BJ (cell line): ENCODE measurements at regions not wholly inside any gene's neighbourhood (a gene's known extent, or its start where the extent isn't known, plus 50 kb on each side); places are given as distances from the start of the nearest gene placed in this dataset.

Source experiments
- CTCF ChIA-PET: fragments of 350-600 bp; formaldehyde crosslinking; extraction: SDS; loops from one replicate; lab custom pipeline; 2021; ENCODE audit warnings: antibody characterized with exemption, inconsistent platforms; lab: Yijun Ruan, JAX
- POLR2A ChIA-PET: fragments of 300-600 bp; sonication (Branson Sonifier 250); formaldehyde crosslinking; extraction: SDS; loops from one replicate; lab custom pipeline; 2021; ENCODE audit warnings: antibody characterized with exemption; lab: Charles Lee
- DNase-seq: peaks from one replicate; pipeline ENCODE4 v3.0.0-alpha.2; 2011; ENCODE audit warnings: low read depth
- H3K27me3 ChIP-seq: 2 replicates; pipeline ENCODE4 v1.6.0; 2011; ENCODE audit warnings: low read length; ENCODE audit not compliant: control insufficient read depth, insufficient read depth
- H3K36me3 ChIP-seq: 2 replicates; pipeline ENCODE4 v1.5.1; 2011; ENCODE audit warnings: low read length; ENCODE audit not compliant: control insufficient read depth, insufficient read depth
- H3K4me3 ChIP-seq: 2 replicates; pipeline ENCODE4 v1.5.1; 2011; ENCODE audit warnings: low read depth, mild to moderate bottlenecking, control low read depth, low read length
- TF ChIP-seq, protein P1 (sequence below): IDR thresholded peaks from 2 replicates; pipeline ENCODE4 v1.5.1; 2011; ENCODE audit warnings: low read depth, mild to moderate bottlenecking, control low read depth, inconsistent platforms, low read length, moderate library complexity; ENCODE audit not compliant: insufficient read depth

GRCh38 chr5:97835112-97835511 lies 652.1 kb upstream of the RIOK2 start:
- Histone ChIP-seq H3K36me3 (no peaks in the 10 kb centered on the region), H3K27me3 (peaks cover 10% of the 10 kb centered on the region), H3K4me3 (no peak overlapping the region)
- TF ChIP-seq, protein P1, sequence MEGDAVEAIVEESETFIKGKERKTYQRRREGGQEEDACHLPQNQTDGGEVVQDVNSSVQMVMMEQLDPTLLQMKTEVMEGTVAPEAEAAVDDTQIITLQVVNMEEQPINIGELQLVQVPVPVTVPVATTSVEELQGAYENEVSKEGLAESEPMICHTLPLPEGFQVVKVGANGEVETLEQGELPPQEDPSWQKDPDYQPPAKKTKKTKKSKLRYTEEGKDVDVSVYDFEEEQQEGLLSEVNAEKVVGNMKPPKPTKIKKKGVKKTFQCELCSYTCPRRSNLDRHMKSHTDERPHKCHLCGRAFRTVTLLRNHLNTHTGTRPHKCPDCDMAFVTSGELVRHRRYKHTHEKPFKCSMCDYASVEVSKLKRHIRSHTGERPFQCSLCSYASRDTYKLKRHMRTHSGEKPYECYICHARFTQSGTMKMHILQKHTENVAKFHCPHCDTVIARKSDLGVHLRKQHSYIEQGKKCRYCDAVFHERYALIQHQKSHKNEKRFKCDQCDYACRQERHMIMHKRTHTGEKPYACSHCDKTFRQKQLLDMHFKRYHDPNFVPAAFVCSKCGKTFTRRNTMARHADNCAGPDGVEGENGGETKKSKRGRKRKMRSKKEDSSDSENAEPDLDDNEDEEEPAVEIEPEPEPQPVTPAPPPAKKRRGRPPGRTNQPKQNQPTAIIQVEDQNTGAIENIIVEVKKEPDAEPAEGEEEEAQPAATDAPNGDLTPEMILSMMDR, result no peak
- ChIA-PET CTCF (no interaction called here), POLR2A (no interaction called here)
- DNase-seq, result no peak

GRCh38 chr5:97836816-97837215 lies 653.8 kb upstream of the RIOK2 start:
- POLR2A ChIA-PET, result no interaction called here
- TF ChIP-seq, protein P1, result no peak
- Histone ChIP-seq H3K36me3 (no peaks in the 10 kb centered on the region), H3K27me3 (peaks cover 10% of the 10 kb centered on the region), H3K4me3 (no peak overlapping the region)
- CTCF ChIA-PET, result no interaction called here
- no peak for DNase-seq

DNA sequence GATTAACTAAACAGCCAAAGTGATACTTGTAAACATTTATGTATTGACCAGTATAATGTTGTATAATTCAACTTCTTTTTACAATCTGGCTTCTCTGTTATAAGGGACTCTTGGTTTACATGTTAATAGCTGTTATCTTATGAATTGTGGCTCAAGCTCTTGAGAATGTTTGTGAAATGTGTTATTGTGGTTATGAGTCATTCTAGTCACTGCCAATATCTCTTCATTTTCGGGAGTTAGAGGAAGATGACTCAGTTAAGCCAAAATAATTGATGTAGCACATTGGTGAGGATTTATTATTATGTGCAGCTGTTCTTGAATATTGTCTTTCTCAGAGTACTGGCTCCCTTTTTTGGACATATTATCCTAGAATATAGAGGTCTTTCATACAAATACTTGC lies 655.2 kb upstream of the RIOK2 start:
- Histone ChIP-seq H3K36me3 (no peaks in the 10 kb centered on the region), H3K4me3 (no peak overlapping the region), H3K27me3 (peaks cover 5% of the 10 kb centered on the region)
- ChIA-PET POLR2A (no interaction called here), CTCF (no interaction called here)
- peak; percentile 93 for DNase-seq
- TF ChIP-seq, protein P1, result no peak

DNA sequence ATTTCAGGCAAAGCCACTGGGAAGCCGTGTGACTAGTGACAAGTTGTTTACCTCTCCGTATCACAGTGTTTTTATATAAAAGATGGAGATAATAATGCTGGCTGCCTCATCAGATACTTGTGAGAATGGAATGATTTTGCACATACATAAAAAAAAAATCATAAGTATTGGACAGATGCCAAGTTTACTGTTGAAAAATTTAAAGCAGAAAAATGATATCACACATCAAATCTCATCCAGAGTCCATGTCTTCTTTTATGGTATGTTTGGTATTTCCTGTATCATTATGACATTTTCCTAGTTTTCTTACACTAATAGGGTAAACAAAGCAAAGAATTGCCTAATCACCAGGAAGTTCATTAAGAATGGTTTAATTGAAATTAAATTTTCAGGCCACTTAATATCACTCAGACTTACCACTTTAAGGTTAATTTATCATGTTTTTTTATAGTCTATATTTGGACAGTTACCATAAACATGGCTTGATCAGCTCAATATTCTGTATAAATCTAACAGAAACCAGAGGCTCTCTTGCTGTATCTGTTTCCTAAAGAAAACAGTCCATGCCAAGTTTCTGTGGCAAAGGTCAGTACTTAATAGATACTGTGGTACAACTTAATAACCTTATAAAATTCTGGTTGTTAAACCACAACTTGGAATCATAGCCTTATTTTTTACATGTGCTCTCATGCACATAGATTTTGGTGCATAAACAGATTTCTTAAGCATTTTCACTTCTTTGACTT lies 656.5 kb upstream of the RIOK2 start:
- no peak overlapping the region for H3K4me3 ChIP-seq
- TF ChIP-seq, protein P1, result no peak
- H3K27me3 ChIP-seq, result peaks cover 1% of the 10 kb centered on the region
- ChIA-PET CTCF (no interaction called here), POLR2A (no interaction called here)
- peak; percentile 26 for DNase-seq
- no peaks in the 10 kb centered on the region for H3K36me3 ChIP-seq

GRCh38 chr5:97840643-97841042 lies 657.6 kb upstream of the RIOK2 start:
- CTCF ChIA-PET, result interaction anchor here (1.0 kb wide), 1 partner anchor 10 kb away, joined by 3 read pairs; no protein-coding TSS in a partner anchor
- no peak for DNase-seq
- TF ChIP-seq, protein P1, result no peak
- POLR2A ChIA-PET, result no interaction called here
- H3K4me3 ChIP-seq, result no peak overlapping the region
- H3K36me3 ChIP-seq, result no peaks in the 10 kb centered on the region
- peaks cover 1% of the 10 kb centered on the region; the same call in 1 of the 2 replicates for H3K27me3 ChIP-seq
